K562 (cell line): ENCODE measurements at regions not wholly inside any gene's neighbourhood (a gene's known extent, or its start where the extent isn't known, plus 50 kb on each side); places are given as distances from the start of the nearest gene placed in this dataset.
A peak's percentile ranks its signal among the peaks of the same experiment; 100 is the strongest.

Source experiments
- ATAC-seq: fragments of 200-7000 bp; cut with Tn5 transposase; 3 replicates; pipeline ENCODE4 v1.9.1; 2020; ENCODE audit warnings: moderate library complexity
- BruUV-seq: library from RNA; stranded (reverse); fragments of 400-500 nt; replicated peaks from 2 replicates; lab custom pipeline; 2021; lab: Mats Ljungman, UMichigan
- CTCF ChIA-PET: fragments of 300-600 bp; formaldehyde crosslinking; extraction: SDS; loops from one replicate; lab custom pipeline; 2021; ENCODE audit warnings: low intra/inter-chr PET ratio; lab: Yijun Ruan, JAX
- POLR2A ChIA-PET: fragments of 300-600, 350-650 bp; sonication (Branson Sonifier 250); formaldehyde crosslinking; extraction: SDS; loops from one replicate; lab custom pipeline; 2021; ENCODE audit warnings: antibody characterized with exemption, inconsistent platforms; lab: Yijun Ruan, JAX
- DNase-seq, 4 experiments: peaks; one replicate each; pipeline versions ENCODE4 v3.0.0 to v3.0.0-alpha.2; 2011 to 2018; ENCODE audit warnings: low spot score in 3 of 4, mixed read lengths in 3 of 4; ENCODE audit errors: extremely low read depth in 1 of 4
- FAIRE-seq: peaks from 2 replicates; lab custom pipeline; 2011; peaks lifted over from hg19 to GRCh38; lab: Jason Lieb, UNC
- H2AFZ ChIP-seq: 2 replicates; pipeline ENCODE4 v1.6.0; 2011; ENCODE audit warnings: low read depth, low read length, control low read depth, inconsistent platforms
- H3K27ac ChIP-seq: fragments of 200-600 bp; 3 replicates; pipeline ENCODE4 v1.8.0; 2011; ENCODE audit warnings: low read depth, mild to moderate bottlenecking, control low read depth, inconsistent platforms, low read length, moderate library complexity, mixed read lengths; ENCODE audit errors: extremely low read depth
- H3K27me3 ChIP-seq, 2 experiments: fragments of 300-600 bp in 1 of 2; 2 replicates in 1 of 2; 3 replicates in 1 of 2; pipeline versions ENCODE4 v1.6.0 to v1.8.0; 2011; ENCODE audit warnings: inconsistent platforms in 2 of 2, low read length in 2 of 2, mild to moderate bottlenecking in 1 of 2, mixed read lengths in 1 of 2, moderate library complexity in 1 of 2; ENCODE audit not compliant: control insufficient read depth in 2 of 2, insufficient read depth in 2 of 2
- H3K36me3 ChIP-seq: fragments of 300-600 bp; 3 replicates; pipeline ENCODE4 v1.8.0; 2011; ENCODE audit warnings: mild to moderate bottlenecking, low read length, inconsistent platforms; ENCODE audit not compliant: control insufficient read depth, insufficient read depth
- H3K4me1 ChIP-seq, 2 experiments: fragments of 200-600 bp in 1 of 2; replicated peaks in 1 of 2; 2 replicates in 1 of 2; 3 replicates in 1 of 2; pipeline versions ENCODE4 v1.5.1 to v1.8.0; 2011; ENCODE audit warnings: inconsistent platforms in 2 of 2, low read length in 2 of 2, mild to moderate bottlenecking in 1 of 2, mixed read lengths in 1 of 2, moderate library complexity in 1 of 2; ENCODE audit not compliant: control insufficient read depth in 2 of 2, insufficient read depth in 2 of 2
- H3K4me2 ChIP-seq: 2 replicates; pipeline ENCODE4 v1.6.1; 2011; ENCODE audit warnings: low read length, control low read depth, inconsistent platforms, mixed read lengths; ENCODE audit not compliant: insufficient read depth
- H3K4me3 ChIP-seq: fragments of 200-600 bp; sonication (generic), shearing (Covaris generic); 2 replicates; pipeline ENCODE4 v1.5.1; 2016; ENCODE audit warnings: control low read depth, inconsistent platforms
- H3K79me2 ChIP-seq: fragments of 200-600 bp; 3 replicates; pipeline ENCODE4 v1.8.0; 2011; ENCODE audit warnings: low read length, inconsistent platforms; ENCODE audit not compliant: control insufficient read depth, insufficient read depth
- H3K9ac ChIP-seq, 2 experiments: 2 replicates each; pipeline versions ENCODE4 v1.6.0 to v1.6.1; 2011; ENCODE audit warnings: low read depth in 2 of 2, low read length in 2 of 2, control low read depth in 1 of 2, inconsistent platforms in 1 of 2, mild to moderate bottlenecking in 1 of 2, mixed read lengths in 1 of 2; ENCODE audit not compliant: insufficient read depth in 1 of 2
- H3K9me1 ChIP-seq: one replicate; pipeline ENCODE4 v1.6.0; 2011; ENCODE audit warnings: inconsistent platforms, mild to moderate bottlenecking, low read length, moderate library complexity; ENCODE audit not compliant: control insufficient read depth, insufficient read depth
- H3K9me3 ChIP-seq: replicated peaks from 2 replicates; pipeline ENCODE4 v1.5.1; 2011; ENCODE audit warnings: low read depth, low read length, inconsistent platforms; ENCODE audit not compliant: control insufficient read depth, insufficient read depth
- H4K20me1 ChIP-seq: replicated peaks from 2 replicates; pipeline ENCODE4 v1.6.1; 2011; ENCODE audit warnings: low read length, inconsistent platforms, mixed read lengths; ENCODE audit not compliant: control insufficient read depth, insufficient read depth
- CCNT2 ChIP-seq: IDR thresholded peaks from 2 replicates; pipeline ENCODE4 v1.6.1; 2011; ENCODE audit warnings: borderline replicate concordance, low read depth, mild to moderate bottlenecking, moderate library complexity, mixed read lengths, low read length; ENCODE audit not compliant: insufficient read length; ENCODE audit errors: extremely low read depth
- HNRNPUL1 ChIP-seq: fragments of 200-400 bp; formaldehyde crosslinking; IDR thresholded peaks from 2 replicates; pipeline ENCODE4 v1.6.1; 2017; ENCODE audit warnings: low read length
- NFIC ChIP-seq: fragments of 450-650 bp; IDR thresholded peaks from 2 replicates; pipeline ENCODE4 v1.6.1; 2017; ENCODE audit warnings: mild to moderate bottlenecking, inconsistent platforms
- NFIX ChIP-seq: fragments of 250-450 bp; sonication (Bioruptor Pico); IDR thresholded peaks from 2 replicates; pipeline ENCODE4 v1.4.0; 2020; ENCODE audit warnings: low read depth, mild to moderate bottlenecking, moderate library complexity
- SMAD1 ChIP-seq: fragments of 150-350 bp; IDR thresholded peaks from 2 replicates; pipeline ENCODE4 v1.6.1; 2014; ENCODE audit warnings: low read length, low read depth; ENCODE audit not compliant: partially characterized antibody
- ZNF655 ChIP-seq: fragments of 250-450 bp; sonication (Bioruptor Pico); IDR thresholded peaks from 2 replicates; pipeline ENCODE4 v1.5.0; 2021
- WGBS: fragments of 100-300 bp; shearing (Covaris generic); methylation state at CpG from one replicate; pipeline ENCODE4 v1.1.6; 2016; ENCODE audit warnings: low coverage, mixed read lengths; ENCODE audit not compliant: insufficient coverage; ENCODE audit errors: missing lambda C conversion rate; 5-methylcytosine and 5-hydroxymethylcytosine counted together
- in situ Hi-C: fragments of 300-500 bp; cut with MboI; formaldehyde crosslinking; loops from 4 replicates; pipeline ENCODE4 v1.15.0; 2018; ENCODE audit warnings: inconsistent platforms, mixed read lengths
- intact Hi-C: fragments of 100-400 bp; cut with micrococcal nuclease; formaldehyde crosslinking; loops from 2 replicates; pipeline ENCODE4 v1.14.2; 2022

- POLR2A ChIA-PET: no interaction called here
- no peak overlapping the region for H3K9ac ChIP-seq
- intact Hi-C loops (no loop called here), in situ Hi-C loops (no loop called here)
- TF ChIP-seq NFIX (CRISPR knock-in tag) (peak; percentile 78; the same call in 1 of the 2 replicates), NFIC (peak; percentile 84), ZNF655 (CRISPR knock-in tag) (no peak)
- no peaks in the 10 kb centered on the region for H3K4me1 ChIP-seq
- no peaks in the 10 kb centered on the region for H4K20me1 ChIP-seq
- H3K9me1 ChIP-seq: no peaks in the 10 kb centered on the region
- H3K27ac ChIP-seq: no peak overlapping the region
- H3K4me3 ChIP-seq: no peak overlapping the region
- no peaks in the 10 kb centered on the region for H3K36me3 ChIP-seq
- DNase-seq (no peak), FAIRE-seq (no peak), ATAC-seq (no peak)
- H3K4me2 ChIP-seq: no peak overlapping the region
- no peak overlapping the region for H2AFZ ChIP-seq
- no peaks in the 10 kb centered on the region for H3K79me2 ChIP-seq
- CTCF ChIA-PET: no interaction called here
- BruUV-seq: no TSS peak
- peaks cover 3 to 17% of the 10 kb centered on the region in 2 experiments; a peak in 3 of 5 replicates for H3K27me3 ChIP-seq
- H3K9me3 ChIP-seq: no peaks in the 10 kb centered on the region
These were observed 419.8 kb upstream of the KIF2A start for GRCh38 chr5:61886214-61886613.

- in situ Hi-C loops (no loop called here), intact Hi-C loops (no loop called here)
- no peak overlapping the region for H3K9ac ChIP-seq
- H3K4me2 ChIP-seq: no peak overlapping the region
- 0% methylated on average over 1 of the region's 1 CpG for WGBS
- FAIRE-seq (no peak), ATAC-seq (no peak), DNase-seq (no peak)
- no peaks in the 10 kb centered on the region for H3K9me1 ChIP-seq
- H3K27ac ChIP-seq: no peak overlapping the region
- H2AFZ ChIP-seq: no peak overlapping the region
- CTCF ChIA-PET: no interaction called here
- TF ChIP-seq SMAD1 (no peak), HNRNPUL1 (no peak), CCNT2 (no peak)
- TF ChIP-seq, all 486 proteins: peak for 0
- H4K20me1 ChIP-seq: no peaks in the 10 kb centered on the region
- H3K36me3 ChIP-seq: no peaks in the 10 kb centered on the region
- H3K27me3 ChIP-seq: peaks cover 3 to 13% of the 10 kb centered on the region in 2 experiments; a peak in 3 of 5 replicates
- POLR2A ChIA-PET: interaction anchor here (1.3 kb wide), 1 partner anchor 9 kb away, joined by 3 read pairs; no protein-coding TSS in a partner anchor
- H3K79me2 ChIP-seq: no peaks in the 10 kb centered on the region
- no peak overlapping the region for H3K4me3 ChIP-seq
- BruUV-seq: no TSS peak
- no peaks in the 10 kb centered on the region for H3K9me3 ChIP-seq
- no peaks in the 10 kb centered on the region for H3K4me1 ChIP-seq
These were observed 418.7 kb upstream of the KIF2A start for GRCh38 chr5:61887271-61887670.
